ENCODE measurements at regions not wholly inside any gene's neighbourhood (a gene's known extent, or its start where the extent isn't known, plus 50 kb on each side); places are given as distances from the start of the nearest gene placed in this dataset.

DNA sequence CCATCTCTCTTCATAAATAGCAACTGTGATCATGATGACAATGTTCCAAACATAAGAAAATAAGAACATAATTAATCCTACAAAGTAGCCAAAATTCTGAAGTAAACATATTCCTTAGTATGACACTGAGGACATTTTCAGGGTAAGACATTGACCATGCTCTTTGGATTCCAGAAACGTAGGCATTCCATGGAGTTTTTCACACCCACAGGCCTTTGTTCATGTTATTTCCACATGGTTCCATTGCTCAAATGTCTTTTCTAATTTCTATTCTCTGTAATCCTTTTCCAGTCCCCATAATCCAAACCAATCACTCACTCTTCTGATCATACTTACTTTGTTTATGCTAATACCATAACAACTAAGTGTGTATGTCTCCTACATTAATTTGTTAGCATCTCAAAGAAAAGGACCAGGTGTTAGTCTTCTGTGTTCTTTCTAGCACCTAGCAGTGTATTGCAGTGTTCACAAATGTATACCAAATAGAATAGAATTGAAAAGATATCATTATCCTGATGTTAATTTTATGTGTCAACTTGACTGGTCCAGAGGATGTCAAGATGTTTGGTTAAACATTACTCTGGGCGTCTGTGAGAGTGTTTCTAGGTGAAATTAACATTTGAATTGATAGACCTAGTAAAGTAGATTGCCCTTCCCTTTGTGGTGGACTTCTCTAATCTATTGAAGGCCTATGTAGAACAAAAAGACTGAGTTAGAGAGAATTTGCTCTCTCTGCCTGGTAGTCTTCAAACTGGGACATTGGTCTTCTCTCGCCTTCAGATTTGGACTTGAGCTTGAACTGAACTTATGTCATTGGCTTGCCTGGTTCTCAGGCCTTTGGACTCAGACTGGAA lies 516.6 kb downstream of the PTPRC start:
- DNase-seq, result no peak

DNA sequence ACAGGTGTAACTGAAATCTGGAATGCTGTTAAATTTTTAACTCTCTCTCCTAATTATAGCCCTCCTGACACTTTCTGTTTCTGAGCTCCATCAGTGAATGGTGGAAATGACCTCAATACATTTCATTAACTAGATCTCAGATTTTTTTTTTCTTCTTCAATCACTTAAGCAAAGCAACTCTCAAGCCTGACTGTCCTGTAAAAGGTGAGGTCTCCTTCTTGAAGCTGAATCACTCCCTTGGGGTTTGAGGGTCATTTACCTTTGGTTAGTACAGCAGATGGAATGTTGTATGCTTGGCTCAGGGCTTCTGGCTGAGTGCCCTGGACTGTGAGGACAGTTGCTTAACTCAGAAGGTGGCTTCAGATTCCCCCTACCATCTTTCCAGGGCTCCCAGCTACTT lies 518.7 kb downstream of the PTPRC start:
- DNase-seq, result no peak

- no peak for DNase-seq
These were observed 521.9 kb downstream of the PTPRC start for GRCh38 chr1:199160521-199161318.

DNA sequence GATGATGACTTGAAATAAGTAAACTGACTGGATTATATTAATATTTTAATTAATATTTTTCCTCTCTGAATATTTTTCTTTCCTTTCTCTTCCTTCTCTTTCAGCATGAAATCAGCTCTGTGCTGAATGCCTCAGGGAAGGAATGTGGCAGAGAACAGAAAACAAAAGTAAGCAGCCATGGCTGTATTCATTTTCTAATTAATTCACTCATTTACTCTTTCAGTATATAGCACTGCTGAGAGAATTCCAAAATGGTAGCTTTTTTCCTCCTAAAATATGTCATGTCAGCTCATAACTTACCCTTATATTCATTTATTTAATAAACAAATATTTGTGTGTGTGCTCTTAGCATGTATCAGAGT lies 522.5 kb downstream of the PTPRC start:
- no peak for DNase-seq

GRCh38 chr1:199161766-199162303 lies 523.0 kb downstream of the PTPRC start:
- DNase-seq, result no peak

DNA sequence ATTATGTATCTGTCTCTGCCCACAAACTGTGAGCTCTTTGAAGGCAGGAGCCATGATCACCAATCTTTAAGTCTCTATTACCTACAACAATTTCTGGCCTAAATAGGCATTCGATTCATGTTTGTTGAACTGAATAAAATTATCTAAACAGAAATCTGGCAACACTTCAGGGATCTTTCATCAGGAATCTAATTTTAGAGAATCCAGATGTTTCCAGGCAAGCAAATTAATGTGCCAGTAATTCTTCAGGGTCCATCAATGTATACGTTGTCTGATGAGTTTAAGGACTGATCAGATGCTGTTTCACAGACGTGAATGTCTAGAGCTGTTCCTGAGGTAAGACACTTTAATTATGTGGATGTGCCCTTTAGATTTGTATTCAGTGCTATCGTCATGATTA lies 524.4 kb downstream of the PTPRC start:
- DNase-seq, result no peak

DNA sequence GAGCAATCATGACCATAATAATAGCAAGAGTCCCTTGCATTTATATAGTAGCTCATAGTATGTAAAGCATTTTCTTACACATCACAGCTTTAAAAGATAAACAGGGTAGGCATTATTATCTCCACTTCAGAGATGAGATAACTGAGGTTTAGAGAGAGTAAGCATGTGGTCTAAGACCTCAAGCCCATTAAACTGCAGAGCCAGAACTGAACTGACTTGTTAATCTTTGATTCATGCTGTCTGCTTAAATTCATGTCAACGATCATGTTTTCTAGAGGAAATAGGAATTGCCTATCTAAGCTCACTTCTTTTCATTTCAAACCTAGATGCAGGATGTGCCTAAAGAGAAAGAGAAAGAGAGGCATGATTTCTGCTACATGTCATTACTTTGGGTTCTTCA lies 524.8 kb downstream of the PTPRC start:
- no peak for DNase-seq

GRCh38 chr1:199167460-199167859 lies 528.6 kb downstream of the PTPRC start:
- no peak for DNase-seq

DNA sequence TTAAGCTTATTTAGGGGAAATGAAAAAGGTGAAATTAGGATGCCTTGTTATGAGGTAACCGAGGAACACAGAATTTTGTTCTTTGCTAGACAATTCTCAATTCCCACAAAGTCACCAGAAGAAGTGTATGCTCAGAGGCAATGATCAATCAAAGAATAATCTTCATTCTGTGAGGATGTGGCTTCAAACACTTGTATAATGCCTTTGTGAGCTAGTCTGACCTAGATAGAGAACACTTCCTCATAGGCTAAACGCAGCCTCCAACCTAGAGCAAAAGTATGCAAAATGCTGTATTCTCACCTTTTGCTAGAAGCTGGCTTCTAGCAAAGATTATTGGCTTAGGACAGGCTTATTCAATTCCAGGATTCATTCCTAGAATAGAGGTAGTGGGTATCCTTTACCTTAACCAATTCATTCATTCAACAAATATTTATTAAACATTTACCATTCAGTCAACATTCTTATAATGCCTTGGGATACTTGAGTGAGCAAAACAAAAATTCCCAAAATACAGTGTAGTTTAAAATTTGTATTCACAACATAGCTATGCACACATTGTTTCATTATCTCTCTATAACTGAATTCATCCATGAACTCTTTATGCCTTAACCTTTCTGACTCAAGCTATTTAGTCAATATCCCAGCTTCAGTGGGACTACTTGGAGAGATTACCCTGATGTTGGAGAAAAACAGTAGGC lies 530.2 kb downstream of the PTPRC start:
- DNase-seq, result no peak

DNA sequence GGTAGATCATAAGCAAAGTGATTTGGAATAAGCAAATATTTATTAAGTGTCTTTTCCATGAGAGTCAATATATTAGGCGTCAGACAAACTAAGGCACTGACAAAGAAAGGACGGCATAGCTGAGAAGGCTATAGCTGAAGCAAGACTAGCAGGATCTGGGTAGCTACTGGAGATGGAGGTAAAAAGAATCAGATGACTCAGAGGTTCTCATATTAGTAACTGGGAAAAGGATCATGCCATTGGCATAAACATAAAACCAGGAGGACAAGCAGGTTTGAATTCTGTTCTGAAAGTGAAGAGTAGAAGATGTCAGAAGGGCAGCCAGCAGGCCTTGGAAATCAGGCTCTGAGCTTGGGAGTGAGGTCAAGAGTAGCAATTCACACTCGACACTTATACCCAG lies 531.9 kb downstream of the PTPRC start:
- no peak for DNase-seq

DNA sequence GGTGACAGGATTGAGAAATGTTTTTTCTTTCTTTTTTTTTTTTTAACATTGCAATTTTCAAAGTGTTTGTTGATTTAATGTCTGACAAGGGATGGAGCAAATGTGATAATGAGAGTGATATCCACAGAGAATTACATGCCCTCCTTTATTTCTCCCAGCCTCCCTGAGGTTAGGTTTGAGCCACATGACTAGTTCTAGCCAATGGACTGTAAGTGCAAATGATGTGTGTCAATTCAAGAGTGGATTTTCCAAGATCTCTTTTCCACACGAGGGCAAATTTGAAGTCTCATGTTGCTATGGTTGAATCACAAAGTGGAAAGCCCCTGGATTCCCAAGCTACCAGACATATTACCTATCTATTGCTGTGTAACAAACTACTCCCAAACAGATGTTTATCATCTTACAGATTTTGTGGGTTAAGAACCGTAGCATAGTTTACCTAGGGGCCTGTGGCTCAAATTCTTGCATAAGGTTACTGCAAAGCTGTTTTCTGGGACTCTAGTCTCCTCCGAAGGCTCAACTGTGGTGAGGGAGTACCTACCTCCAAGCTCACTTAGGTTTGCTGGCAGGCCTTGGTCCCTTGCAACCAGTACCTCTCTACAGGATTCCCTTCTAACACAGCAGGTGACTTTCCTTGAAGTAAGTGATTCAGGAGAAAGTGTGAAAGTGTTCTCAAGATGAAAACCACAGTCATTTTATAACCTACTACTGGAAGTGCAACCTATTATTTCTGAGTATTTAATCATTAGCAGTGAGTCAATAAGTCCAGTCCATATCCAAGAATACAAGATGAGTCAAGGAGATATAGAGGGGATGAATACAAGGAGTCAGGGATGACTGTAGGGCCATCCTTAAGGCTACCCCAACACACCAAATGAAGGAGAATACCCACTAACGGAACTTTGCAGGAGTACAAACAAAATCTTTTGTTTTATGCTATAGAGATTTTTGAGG lies 533.6 kb downstream of the PTPRC start:
- DNase-seq, result no peak

DNA sequence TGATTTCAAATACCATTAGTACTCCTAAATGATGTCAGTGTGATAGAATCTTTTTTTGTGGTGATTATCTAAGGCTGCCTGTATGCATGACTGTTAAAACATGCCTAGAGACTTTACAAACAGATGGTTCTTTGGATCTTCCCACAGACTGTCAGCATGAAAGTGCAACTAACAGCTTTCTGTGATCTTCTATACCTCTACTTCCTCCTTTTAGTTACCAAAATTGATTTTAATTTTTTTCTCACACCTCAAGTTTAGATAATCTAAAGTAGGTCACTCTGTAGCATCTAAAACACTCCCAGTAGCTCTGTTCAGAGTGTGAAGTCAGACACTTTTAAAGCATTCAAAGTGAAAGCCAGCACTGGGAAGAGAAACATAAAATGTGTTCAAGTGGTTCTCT lies 534.5 kb downstream of the PTPRC start:
- no peak for DNase-seq

GRCh38 chr1:199174336-199174735 lies 535.5 kb downstream of the PTPRC start:
- DNase-seq, result no peak

GRCh38 chr1:199176713-199177112 lies 537.9 kb downstream of the PTPRC start:
- DNase-seq, result no peak

DNA sequence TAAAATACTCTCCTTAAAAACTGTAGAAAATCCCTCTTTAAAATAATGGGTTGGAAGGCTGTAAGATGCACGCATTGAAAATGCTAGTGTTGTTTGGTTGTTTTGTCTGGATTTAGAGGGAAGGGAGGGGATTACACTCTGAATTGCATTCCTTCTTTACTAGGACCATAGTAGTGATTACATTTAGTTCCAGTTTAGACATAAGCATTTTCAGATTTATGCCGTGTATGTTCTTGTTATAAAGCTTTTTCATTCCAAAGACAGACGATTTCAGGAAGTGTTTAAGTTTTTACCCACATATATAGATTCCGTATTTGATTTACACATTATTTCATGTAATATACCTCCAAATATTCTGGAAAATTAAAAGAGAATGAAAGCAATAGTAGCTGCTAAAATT lies 538.4 kb downstream of the PTPRC start:
- no peak for DNase-seq

DNA sequence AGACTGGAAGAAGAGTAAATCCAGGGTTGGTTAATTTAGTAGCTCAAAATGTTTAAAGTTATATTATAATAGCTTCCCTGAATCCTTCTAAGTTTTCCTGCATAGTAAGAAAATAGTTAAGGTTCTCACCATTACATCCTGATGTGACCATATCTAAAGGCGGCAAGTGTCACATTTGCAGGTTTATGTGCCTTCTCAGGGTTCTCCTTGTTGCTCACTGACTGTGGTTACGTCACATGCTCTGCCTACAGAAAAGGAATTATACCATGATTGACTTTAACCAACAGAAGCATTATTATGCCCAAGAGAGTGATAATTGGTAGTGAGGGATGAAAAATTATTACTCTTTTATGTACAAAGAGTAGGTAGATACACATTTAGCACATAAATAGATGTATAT lies 539.8 kb downstream of the PTPRC start:
- DNase-seq, result no peak

DNA sequence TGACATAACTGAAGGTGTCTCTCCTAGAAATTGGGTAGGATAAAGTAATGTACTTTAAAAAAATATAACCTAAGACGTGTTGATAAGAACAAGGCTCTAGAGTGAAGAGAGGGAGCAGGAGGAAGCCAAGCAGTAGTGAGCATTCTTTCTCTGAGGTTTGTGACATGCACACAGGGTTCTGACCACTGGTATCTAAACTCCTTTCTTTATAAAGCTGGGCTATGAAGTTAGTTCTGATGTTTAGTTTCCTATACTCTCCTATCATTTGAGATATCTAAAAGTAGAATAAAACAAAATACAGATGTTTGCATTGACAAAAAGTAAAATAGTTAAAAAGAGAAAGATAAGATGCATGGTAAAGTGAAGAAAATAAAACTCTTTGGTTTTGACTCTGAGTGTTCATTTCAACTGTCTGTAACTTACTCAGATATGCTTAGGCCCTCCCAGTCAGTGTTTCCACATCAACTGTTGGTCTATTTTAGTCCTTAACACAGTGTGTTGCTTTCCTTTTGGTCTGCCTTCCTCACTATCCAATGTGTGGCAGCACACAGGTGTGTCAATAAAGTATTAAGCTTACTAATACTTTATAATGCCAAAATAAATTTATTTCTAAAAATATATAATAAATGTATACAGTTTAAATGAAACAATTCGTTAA lies 543.5 kb downstream of the PTPRC start:
- DNase-seq, result no peak

DNA sequence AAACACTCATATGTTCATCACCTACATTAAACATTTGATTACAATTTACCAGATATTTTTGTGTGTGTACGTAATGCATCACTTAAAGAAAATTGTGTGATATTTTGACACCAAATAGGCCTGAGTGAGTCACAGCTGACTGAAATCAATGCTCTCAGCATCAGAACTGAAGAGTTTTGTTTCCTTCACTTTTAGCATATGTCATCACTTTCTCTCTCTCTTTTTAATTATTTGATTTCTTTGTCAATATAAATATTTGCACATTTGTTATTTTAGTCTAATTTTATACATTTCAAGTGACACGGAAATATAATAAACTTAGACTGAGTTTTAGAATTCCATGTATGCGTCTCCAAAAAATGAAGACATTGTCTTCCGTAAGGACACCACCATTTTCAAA lies 545.3 kb downstream of the PTPRC start:
- DNase-seq, result no peak

DNA sequence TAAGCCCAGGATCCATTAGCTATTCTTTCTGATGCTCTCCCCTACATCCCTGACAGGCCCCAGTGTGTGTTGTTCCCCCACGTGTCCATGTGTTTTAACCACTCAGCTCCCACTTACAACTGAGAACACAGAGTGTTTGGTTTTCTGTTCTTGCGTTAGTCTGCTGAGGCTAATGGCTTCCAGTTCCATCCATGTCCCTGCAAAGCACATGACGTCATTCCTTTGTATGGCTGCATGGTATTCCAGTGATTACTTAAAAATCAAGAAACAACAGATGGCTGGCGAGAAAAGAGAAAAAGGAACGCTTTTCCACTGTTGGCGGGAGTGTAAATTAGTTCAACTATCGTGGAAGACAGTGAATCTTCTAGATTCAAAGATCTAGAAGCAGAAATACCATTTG lies 556.0 kb downstream of the PTPRC start:
- DNase-seq, result no peak

- no peak for DNase-seq
These were observed 558.9 kb downstream of the PTPRC start for GRCh38 chr1:199197695-199198094.
